Rectal smooth muscle tissue (tissue), 1 donor: ENCODE measurements at regions not wholly inside any gene's neighbourhood (a gene's known extent, or its start where the extent isn't known, plus 50 kb on each side); places are given as distances from the start of the nearest gene placed in this dataset.
A peak's percentile ranks its signal among the peaks of the same experiment; 100 is the strongest.
"Not testable (repeated sequence)": the region's sequence is repeated elsewhere in the genome, so short reads cannot be mapped to it uniquely, and the experiment has no call there.

ENCODE experiments used
- H3K27ac ChIP-seq: one replicate; pipeline ENCODE4 v1.7.0; 2013; ENCODE audit warnings: low read depth, low read length, inconsistent platforms
- H3K27me3 ChIP-seq: one replicate; pipeline ENCODE4 v1.7.0; 2013; ENCODE audit warnings: low read length; ENCODE audit not compliant: control insufficient read depth, insufficient read depth
- H3K36me3 ChIP-seq: one replicate; pipeline ENCODE4 v1.7.0; 2013; ENCODE audit warnings: low read length; ENCODE audit not compliant: control insufficient read depth, insufficient read depth
- H3K4me1 ChIP-seq: one replicate; pipeline ENCODE4 v1.7.0; 2013; ENCODE audit warnings: low read length; ENCODE audit not compliant: control insufficient read depth, insufficient read depth
- H3K4me3 ChIP-seq: one replicate; pipeline ENCODE4 v1.7.0; 2013; ENCODE audit warnings: low read length
- H3K9ac ChIP-seq: one replicate; pipeline ENCODE4 v1.7.0; 2013; ENCODE audit warnings: low read length

DNA sequence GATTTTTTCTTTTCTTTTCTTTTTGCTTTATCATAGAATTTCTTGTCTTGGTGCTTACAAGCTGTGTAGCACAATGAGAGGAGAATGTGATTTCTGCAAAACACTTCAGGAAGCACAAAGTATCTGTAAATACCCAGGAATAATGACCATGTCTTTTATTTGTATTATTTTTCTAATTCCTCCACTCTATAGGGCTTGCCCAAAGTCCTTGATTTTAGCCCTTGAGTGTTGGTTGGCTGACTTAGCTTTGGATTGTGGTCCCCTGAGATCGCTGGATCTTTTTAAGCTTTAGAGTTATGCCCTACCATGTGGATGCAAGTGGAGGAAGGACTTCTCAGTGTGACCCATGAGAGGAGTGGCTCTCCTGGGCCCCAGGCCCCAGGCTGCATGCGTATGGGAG lies 52.2 kb downstream of the HOXC4 start:
- H3K9ac ChIP-seq, H3K36me3 ChIP-seq, H3K4me3 ChIP-seq, H3K4me1 ChIP-seq, H3K27ac ChIP-seq, H3K27me3 ChIP-seq: not testable (repeated sequence)

DNA sequence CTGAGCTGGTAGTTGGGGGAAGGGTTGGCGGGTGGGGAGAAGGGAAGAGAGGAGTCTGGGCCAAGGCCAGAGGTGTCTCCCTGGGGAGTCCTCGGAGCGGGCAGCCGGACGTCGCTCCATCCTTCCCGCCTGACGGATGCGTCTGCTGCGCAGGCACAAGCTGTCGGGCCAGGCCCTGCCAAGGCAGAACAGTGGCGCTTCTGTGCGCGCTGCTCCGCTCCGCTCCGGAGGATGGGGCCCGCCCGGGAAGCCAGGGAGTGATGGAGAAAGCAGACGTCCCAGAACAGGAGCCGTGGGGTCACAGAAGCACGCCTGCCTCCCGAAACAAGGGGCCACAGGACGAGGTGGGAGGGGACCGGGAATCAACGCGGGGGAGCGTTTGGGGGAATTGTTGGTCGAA lies 52.6 kb downstream of the HOXC4 start:
- H3K4me3 ChIP-seq, H3K9ac ChIP-seq, H3K27me3 ChIP-seq, H3K4me1 ChIP-seq, H3K27ac ChIP-seq, H3K36me3 ChIP-seq: not testable (repeated sequence)

DNA sequence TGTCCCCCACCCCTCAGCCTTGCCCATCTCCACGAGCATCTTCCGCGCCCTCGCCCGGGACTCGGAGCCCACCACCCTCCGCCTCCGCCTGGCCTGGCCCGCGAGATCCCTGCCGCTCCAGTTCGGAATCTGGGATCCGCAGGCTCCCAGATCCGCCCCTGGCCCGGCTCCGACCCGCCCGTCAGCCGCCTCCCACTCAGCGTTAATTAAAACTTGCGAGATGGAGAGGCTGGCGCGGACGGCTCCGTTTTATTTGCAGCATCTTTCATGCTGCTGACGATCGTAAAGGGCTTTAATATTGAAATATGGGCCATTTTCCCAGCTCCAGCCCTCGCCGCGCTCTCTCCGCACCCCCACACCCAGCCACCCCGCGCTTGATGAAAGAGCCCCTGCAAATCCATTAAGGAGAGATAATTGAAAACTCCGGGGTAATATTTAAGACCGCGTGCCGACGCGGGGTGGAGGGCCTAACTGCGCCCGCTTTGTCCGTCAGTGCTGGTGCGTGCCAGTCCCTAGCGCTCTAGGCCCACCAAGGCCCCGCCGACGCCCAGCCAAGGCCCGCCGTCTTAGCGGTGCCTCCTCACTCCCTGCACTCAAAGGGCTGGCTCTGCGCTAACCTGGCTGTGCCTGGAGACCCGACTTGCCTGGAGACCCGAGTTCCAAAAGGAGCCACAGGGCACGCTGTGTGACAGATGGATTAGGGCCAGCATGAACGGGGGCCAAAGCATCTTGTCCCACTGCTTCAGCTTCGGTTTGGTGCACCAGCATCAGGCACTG lies 53.4 kb downstream of the HOXC4 start:
- not testable (repeated sequence) for H3K4me3 ChIP-seq, H3K27me3 ChIP-seq, H3K36me3 ChIP-seq, H3K9ac ChIP-seq, H3K4me1 ChIP-seq, H3K27ac ChIP-seq

DNA sequence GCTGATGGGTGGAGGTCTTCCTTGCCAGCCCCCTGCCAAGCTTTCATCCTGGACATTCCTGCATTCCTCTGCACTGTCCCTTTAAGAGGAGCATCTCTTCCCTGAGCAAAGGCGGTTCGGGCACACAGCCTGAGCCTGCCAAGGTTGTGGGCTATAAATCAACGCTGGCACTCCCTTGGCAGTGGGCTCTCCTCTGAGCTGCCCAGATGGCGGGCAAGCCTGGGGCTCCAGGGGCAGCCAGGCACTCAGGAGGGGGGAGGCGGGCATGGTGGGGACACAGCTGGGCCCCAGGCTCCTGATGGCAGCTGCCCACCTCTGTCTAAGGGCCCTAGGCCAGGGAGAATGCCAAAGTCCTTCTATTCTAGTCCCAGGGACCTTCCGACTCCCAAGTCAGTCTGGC lies 58.7 kb downstream of the HOXC4 start:
- not testable (repeated sequence) for H3K36me3 ChIP-seq, H3K4me3 ChIP-seq, H3K4me1 ChIP-seq, H3K27ac ChIP-seq, H3K27me3 ChIP-seq, H3K9ac ChIP-seq

DNA sequence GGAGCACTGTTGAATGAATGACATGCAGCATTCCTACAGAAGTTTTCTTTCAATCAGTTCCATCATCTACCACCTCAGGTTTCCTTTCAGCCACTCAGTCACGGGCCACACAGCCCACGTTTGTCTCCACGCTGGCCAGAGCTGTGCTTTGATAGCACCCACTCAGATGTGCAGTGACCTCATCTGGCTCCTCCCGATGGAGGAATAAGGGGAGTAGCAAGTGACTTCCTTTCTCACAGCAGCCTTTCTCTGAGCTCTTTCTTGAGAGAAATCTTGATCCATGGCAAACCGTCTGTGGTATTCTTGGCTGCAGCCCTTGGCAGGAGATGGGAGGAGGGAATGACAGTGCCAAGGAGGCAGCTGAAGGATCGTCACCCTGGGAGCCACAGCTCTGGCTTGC lies 62.4 kb downstream of the HOXC4 start:
- H3K27ac ChIP-seq, H3K27me3 ChIP-seq, H3K9ac ChIP-seq, H3K4me3 ChIP-seq, H3K36me3 ChIP-seq, H3K4me1 ChIP-seq: not testable (repeated sequence)

DNA sequence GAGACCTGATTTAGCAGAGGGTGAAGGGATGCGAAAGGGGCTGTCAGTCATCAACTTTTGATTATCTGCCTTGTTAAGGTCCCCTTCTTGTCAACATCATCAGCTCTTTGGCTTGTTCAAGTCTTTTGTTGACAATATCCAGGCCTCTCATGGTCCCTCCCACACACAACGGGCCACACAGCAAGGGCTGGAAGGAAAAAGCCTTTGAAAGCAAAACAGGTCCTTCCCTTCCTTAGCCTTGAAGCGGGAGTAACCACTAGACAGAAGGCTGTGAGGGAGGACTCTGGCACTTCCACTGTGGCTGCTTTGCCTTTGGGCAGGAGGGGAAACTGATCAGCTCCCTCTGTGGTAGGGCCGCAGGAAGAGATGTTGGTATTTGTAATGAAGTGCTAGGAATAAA lies 63.8 kb downstream of the HOXC4 start:
- not testable (repeated sequence) for H3K27ac ChIP-seq, H3K27me3 ChIP-seq, H3K4me3 ChIP-seq, H3K36me3 ChIP-seq, H3K9ac ChIP-seq, H3K4me1 ChIP-seq

DNA sequence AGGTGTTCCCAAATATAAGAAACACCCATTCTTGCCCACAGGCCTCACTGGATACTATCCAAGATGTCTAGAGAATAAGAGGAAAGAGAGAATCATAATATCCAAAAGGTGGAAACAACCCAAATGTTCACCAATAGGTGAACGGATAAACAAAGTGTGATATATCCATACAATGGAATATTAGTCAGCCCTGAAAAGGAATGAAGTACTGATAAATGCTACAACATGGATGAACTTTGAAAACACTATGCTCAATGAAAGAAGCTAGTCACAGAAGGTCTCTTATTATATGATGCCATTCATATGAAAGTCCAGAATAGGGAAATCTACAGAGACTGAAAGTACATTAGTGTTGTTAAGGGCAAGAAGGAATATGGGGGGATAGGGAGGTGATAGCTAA lies 65.4 kb downstream of the HOXC4 start:
- not testable (repeated sequence) for H3K27me3 ChIP-seq, H3K36me3 ChIP-seq, H3K4me3 ChIP-seq, H3K9ac ChIP-seq, H3K4me1 ChIP-seq, H3K27ac ChIP-seq

DNA sequence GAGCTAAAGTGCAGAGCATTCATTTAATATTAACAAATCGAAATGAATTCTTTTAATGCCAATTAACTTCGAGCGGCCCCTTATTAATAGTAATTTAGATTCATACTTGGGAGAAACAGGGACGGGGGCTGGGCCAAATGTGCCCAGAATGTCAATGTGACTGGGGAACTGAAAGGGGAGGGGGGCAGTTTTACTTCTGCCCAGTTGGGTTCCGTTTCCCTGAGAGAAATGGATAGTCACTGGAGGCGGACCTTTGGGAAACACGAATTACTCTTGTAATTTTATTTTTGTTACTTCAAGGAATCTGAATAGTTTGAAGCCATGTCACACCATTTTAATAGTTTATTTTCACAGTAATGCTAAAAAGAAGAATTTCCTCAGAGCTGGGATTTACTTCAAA lies 64.8 kb downstream of the SMUG1 start:
- not testable (repeated sequence) for H3K4me3 ChIP-seq, H3K27ac ChIP-seq, H3K9ac ChIP-seq, H3K36me3 ChIP-seq, H3K27me3 ChIP-seq, H3K4me1 ChIP-seq

DNA sequence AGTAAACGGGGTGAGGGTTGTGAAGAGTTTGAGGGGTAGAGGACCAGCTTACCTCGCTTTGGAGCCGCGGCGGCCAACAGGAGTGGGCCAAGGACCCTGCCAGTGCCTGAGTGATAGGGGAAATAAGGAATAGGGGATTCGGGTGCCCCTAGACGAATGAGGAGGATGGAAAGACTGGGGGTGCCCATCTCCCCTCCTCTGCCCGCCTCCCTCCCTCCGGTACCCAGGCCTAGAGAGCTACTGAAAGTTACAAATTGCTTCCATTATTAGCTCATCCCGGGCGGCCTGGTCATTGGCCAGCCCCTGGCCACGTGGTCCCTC lies 63.1 kb downstream of the SMUG1 start:
- H3K27me3 ChIP-seq, H3K9ac ChIP-seq: not testable (repeated sequence)

DNA sequence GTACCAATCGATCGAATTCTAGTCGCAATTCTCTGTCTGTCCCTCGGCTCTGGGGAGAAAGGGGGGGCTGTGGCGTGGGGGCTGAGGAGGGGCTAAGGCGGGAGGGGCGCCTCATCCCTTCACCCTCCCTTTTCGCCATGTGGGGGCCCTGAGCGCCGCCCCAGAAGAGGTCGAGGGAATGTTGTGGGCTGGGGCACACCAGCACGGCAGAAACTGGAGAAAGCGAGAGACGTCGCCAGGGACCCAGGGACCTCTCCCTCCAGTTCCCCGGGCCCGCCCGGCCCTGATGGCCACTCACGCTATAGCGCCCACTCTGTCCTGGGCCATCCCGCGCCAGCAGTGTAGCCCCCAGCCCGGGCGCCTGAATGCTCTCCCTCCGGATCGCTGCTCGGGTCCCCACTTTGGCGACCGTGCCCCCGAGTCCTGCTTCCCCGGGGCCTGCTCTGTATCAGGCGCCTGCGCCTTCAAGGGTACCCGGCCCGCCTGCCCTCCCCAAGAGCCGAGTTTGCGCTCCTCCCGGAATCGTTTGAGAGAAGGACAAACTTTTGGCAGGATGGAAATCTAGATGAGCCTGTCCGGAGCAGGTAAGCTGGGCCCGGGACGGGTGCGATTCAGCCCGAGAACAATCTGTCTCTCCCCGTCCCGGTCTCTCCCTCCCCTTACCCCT lies 62.6 kb downstream of the SMUG1 start:
- peak overlapping the region; percentile 49 for H3K9ac ChIP-seq
- peak overlapping the region; percentile 75 for H3K27ac ChIP-seq
- peaks cover 5% of the 10 kb centered on the region for H3K27me3 ChIP-seq
- no peaks in the 10 kb centered on the region for H3K4me1 ChIP-seq
- no peaks in the 10 kb centered on the region for H3K36me3 ChIP-seq
- H3K4me3 ChIP-seq: peak overlapping the region; percentile 75

More for the DNA sequence above, 63.1 kb downstream of the SMUG1 start:
- H3K4me3 ChIP-seq: peak overlapping the region; percentile 15
- H3K36me3 ChIP-seq, H3K4me1 ChIP-seq, H3K27ac ChIP-seq: not testable (repeated sequence)

DNA sequence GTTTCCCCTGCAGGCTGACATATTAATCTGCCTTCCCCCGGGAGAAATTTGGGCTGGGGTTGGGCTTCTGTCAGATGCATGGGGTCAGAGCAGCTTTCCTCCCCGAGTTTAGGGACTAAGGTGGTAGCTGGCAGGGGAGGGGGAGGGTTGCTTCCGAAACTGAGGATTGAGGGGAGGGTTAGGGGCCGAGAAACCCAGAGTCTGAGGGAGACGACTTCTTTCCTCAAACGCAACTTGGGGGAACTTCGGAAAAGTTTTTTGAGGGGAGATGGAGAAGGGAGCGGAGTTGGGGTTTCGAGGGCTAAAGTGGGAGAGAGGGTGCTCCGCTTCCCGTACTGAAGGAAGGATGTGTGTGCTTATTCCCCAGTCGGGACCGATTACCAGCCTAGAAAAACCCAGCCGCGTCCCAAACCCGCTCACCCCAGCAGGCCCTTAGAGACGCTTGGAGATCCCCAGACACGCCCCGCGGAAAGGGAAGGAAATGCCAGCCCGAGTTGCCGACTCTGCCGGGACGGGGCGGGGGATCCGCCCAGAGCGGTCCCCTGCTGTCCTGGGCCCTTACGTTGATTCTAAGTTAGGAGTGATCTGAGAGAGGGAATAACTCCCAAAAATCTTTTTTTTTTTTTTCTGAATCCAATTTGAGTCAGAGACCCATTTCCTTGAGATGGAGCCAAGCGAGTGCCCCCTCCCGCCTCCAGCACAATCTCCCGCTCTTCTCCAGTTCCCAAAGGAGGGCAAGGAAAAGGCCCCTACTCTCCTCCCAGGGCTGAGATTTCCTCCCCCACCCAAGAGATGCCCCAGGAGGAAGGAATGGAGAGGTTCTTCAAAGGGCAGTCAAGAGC lies 61.9 kb downstream of the SMUG1 start:
- Histone ChIP-seq H3K27ac (peak overlapping the region; percentile 75), H3K4me3 (peak overlapping the region; percentile 75), H3K9ac (peak overlapping the region; percentile 49), H3K4me1 (no peaks in the 10 kb centered on the region), H3K36me3 (no peaks in the 10 kb centered on the region), H3K27me3 (peaks cover 5% of the 10 kb centered on the region)

DNA sequence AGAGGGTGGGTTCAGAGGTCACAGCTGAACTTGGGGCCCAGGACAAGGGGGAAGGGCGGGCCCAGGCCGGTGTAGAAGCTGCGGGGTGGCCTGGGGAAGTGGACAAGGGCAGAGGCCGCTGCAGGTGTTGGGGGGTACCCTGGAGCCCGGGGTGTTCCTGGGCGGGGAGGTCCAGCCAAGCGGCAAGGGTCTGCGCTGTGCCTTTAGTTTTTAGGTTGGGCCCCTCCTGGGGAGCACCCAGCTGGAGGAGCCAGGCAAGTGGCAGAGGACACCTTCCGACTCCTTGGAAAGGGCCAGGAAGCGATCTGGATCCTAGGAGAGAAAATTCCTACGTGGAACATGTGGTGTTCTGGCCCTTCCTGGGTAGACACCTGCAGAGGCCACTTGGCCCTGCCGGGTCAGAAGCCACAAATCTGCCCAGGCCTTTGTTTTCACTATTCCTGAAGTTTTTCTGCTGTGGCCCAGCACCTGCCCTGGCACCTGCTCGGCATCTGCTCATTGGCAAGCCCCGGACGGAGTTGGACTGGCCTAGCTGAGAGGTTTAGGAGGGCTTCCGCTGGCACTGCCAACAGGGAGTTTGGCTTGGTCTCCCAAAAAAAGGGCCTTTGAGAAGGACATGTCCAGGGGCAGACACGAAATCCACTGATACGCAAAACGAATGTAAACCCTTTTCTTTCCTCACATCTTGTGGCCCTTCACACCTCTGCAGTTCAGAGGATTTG lies 61.1 kb downstream of the SMUG1 start:
- Histone ChIP-seq H3K36me3 (no peaks in the 10 kb centered on the region), H3K27ac (peak overlapping the region; percentile 75), H3K4me3 (peak overlapping the region; percentile 75), H3K4me1 (no peaks in the 10 kb centered on the region), H3K9ac (no peak overlapping the region), H3K27me3 (peaks cover 5% of the 10 kb centered on the region)
